Endothelial cell of umbilical vein (primary cell): ENCODE measurements at regions not wholly inside any gene's neighbourhood (a gene's known extent, or its start where the extent isn't known, plus 50 kb on each side); places are given as distances from the start of the nearest gene placed in this dataset.

Experiments
- BruUV-seq: library from RNA; stranded (reverse); fragments of 400-500 nt; replicated peaks from 2 replicates; lab custom pipeline; 2021; lab: Mats Ljungman, UMichigan
- CTCF ChIA-PET: fragments of 300-600, 350-600 bp; sonication (Branson Sonifier 250); formaldehyde crosslinking; loops from one replicate; lab custom pipeline; 2021; ENCODE audit warnings: antibody characterized with exemption, inconsistent platforms; lab: Charles Lee
- POLR2A ChIA-PET: fragments of 300-600, 350-600 bp; sonication (Branson Sonifier 250); formaldehyde crosslinking; loops from one replicate; lab custom pipeline; 2021; ENCODE audit warnings: antibody characterized with exemption, inconsistent platforms; lab: Charles Lee
- DNase-seq: peaks from one replicate; pipeline ENCODE4 v3.0.0-alpha.2; 2011; ENCODE audit warnings: low read depth, low spot score
- FAIRE-seq: peaks from 2 replicates; lab custom pipeline; 2011; peaks lifted over from hg19 to GRCh38; lab: Jason Lieb, UNC
- H2AFZ ChIP-seq: 2 replicates; pipeline ENCODE4 v1.6.0; 2012; ENCODE audit warnings: low read depth, low read length, control low read depth, inconsistent platforms
- H3K27ac ChIP-seq: 2 replicates; pipeline ENCODE4 v1.5.1; 2011; ENCODE audit warnings: low read depth, mild to moderate bottlenecking, control low read depth, low read length, moderate library complexity; ENCODE audit not compliant: insufficient read depth
- H3K27me3 ChIP-seq, 2 experiments: 2 replicates each; pipeline versions ENCODE4 v1.6.0 to v1.6.1; 2011; ENCODE audit warnings: low read length in 2 of 2, mixed read lengths in 1 of 2; ENCODE audit not compliant: control insufficient read depth in 2 of 2, insufficient read depth in 2 of 2
- H3K36me3 ChIP-seq, 2 experiments: 2 replicates in 1 of 2; 3 replicates in 1 of 2; pipeline ENCODE4 v1.5.1; 2011; ENCODE audit warnings: low read length in 2 of 2, mild to moderate bottlenecking in 1 of 2, moderate library complexity in 1 of 2; ENCODE audit not compliant: control insufficient read depth in 2 of 2, insufficient read depth in 2 of 2; ENCODE audit errors: extremely low read depth in 1 of 2
- H3K4me1 ChIP-seq: 3 replicates; pipeline ENCODE4 v1.5.1; 2011; ENCODE audit warnings: mild to moderate bottlenecking, low read length; ENCODE audit not compliant: control insufficient read depth, insufficient read depth; ENCODE audit errors: extremely low read depth
- H3K4me2 ChIP-seq: 2 replicates; pipeline ENCODE4 v1.6.1; 2011; ENCODE audit warnings: low read length, control low read depth, mixed read lengths; ENCODE audit not compliant: insufficient read depth
- H3K4me3 ChIP-seq, 3 experiments: fragments of 200-600 bp in 1 of 3; sonication (generic), shearing (Covaris generic) in 1 of 3; replicated peaks in 1 of 3; 2 replicates each; pipeline ENCODE4 v1.5.1; 2011 to 2016; ENCODE audit warnings: control low read depth in 3 of 3, low read length in 3 of 3, mild to moderate bottlenecking in 2 of 3, inconsistent platforms in 1 of 3, low read depth in 1 of 3, moderate library complexity in 1 of 3; ENCODE audit not compliant: insufficient read depth in 1 of 3
- H3K79me2 ChIP-seq: 2 replicates; pipeline ENCODE4 v1.6.0; 2012; ENCODE audit warnings: low read length, inconsistent platforms; ENCODE audit not compliant: control insufficient read depth, insufficient read depth
- H3K9ac ChIP-seq: replicated peaks from 2 replicates; pipeline ENCODE3; 2011; ENCODE audit warnings: low read length, control low read depth; ENCODE audit not compliant: insufficient read depth; ENCODE audit errors: extremely low read depth
- H3K9me1 ChIP-seq: replicated peaks from 3 replicates; pipeline ENCODE4 v1.6.0; 2011; ENCODE audit warnings: mild to moderate bottlenecking, low read length; ENCODE audit not compliant: control insufficient read depth, insufficient read depth; ENCODE audit errors: extremely low read depth
- H3K9me3 ChIP-seq: replicated peaks from 2 replicates; pipeline ENCODE4 v1.5.1; 2012; ENCODE audit warnings: low read length, inconsistent platforms; ENCODE audit not compliant: control insufficient read depth, insufficient read depth
- H4K20me1 ChIP-seq: replicated peaks from 2 replicates; pipeline ENCODE3; 2011; ENCODE audit warnings: mild to moderate bottlenecking, low read length; ENCODE audit not compliant: control insufficient read depth, insufficient read depth; ENCODE audit errors: extremely low read depth
- CTCF ChIP-seq, 2 donors: IDR thresholded peaks; 1 replicate in 1 of 2; 2 replicates in 1 of 2; pipeline ENCODE4 v1.5.1; 2011; ENCODE audit warnings: low read length in 2 of 2, mild to moderate bottlenecking in 2 of 2, moderate library complexity in 2 of 2, control low read depth in 1 of 2, inconsistent platforms in 1 of 2, low read depth in 1 of 2; ENCODE audit not compliant: insufficient read depth in 1 of 2; ENCODE audit errors: extremely low read depth in 1 of 2
- EZH2 ChIP-seq: IDR thresholded peaks from 2 replicates; pipeline ENCODE4 v1.6.1; 2012; ENCODE audit warnings: borderline replicate concordance, low read depth, mild to moderate bottlenecking, moderate library complexity, low read length, inconsistent platforms; ENCODE audit not compliant: severe bottlenecking
- FOS ChIP-seq: IDR thresholded peaks from 2 replicates; pipeline ENCODE4 v1.6.1; 2011; ENCODE audit warnings: mild to moderate bottlenecking, low read length, moderate library complexity, borderline replicate concordance; ENCODE audit not compliant: insufficient read depth
- JUN ChIP-seq: IDR thresholded peaks from 2 replicates; pipeline ENCODE4 v1.6.1; 2011; ENCODE audit warnings: borderline replicate concordance, low read depth; ENCODE audit not compliant: insufficient read length, insufficient read depth
- MAX ChIP-seq: IDR thresholded peaks from 2 replicates; pipeline ENCODE4 v1.6.1; 2011; ENCODE audit not compliant: insufficient read depth, insufficient read length
- POLR2A ChIP-seq: IDR thresholded peaks from 2 replicates; pipeline ENCODE4 v1.6.1; 2012; ENCODE audit warnings: low read depth, mild to moderate bottlenecking, control low read depth, low read length
- POLR2AphosphoS5 ChIP-seq: IDR thresholded peaks from 2 replicates; pipeline ENCODE4 v1.6.1; 2012; ENCODE audit warnings: low read depth, mild to moderate bottlenecking, control low read depth, low read length, moderate library complexity; ENCODE audit not compliant: insufficient read depth
- dilution Hi-C: fragments of 300-500 bp; cut with MboI; formaldehyde crosslinking; loops from one replicate; pipeline ENCODE4 v1.15.0; 2019; ENCODE audit warnings: low sequenced_read_pairs; ENCODE audit not compliant: extremely low pct_ligation_motif_present
- intact Hi-C: fragments of 100-400 bp; cut with micrococcal nuclease; formaldehyde crosslinking; loops from one replicate; pipeline ENCODE4 v1.10.0; 2022

GRCh38 chr10:110360857-110361474 is 56.2 kb upstream of the SMNDC1 start:
- no peak overlapping the region for H3K4me2 ChIP-seq
- FAIRE-seq (no peak), DNase-seq (no peak)
- H3K9ac ChIP-seq: no peak overlapping the region
- POLR2A ChIA-PET: no interaction called here
- no peaks in the 10 kb centered on the region for H3K27me3 ChIP-seq
- H3K36me3 ChIP-seq: no peaks in the 10 kb centered on the region
- no TSS peak for BruUV-seq
- TF ChIP-seq JUN: peak; percentile 19
- no peak for TF ChIP-seq POLR2A
- no peaks in the 10 kb centered on the region for H4K20me1 ChIP-seq
- no peak overlapping the region for H3K4me3 ChIP-seq
- no peaks in the 10 kb centered on the region for H3K79me2 ChIP-seq
- H3K9me1 ChIP-seq: no peaks in the 10 kb centered on the region
- H2AFZ ChIP-seq: no peak overlapping the region
- H3K4me1 ChIP-seq: peaks cover 8% of the 10 kb centered on the region
- dilution Hi-C loops: no loop called here
- H3K27ac ChIP-seq: no peak overlapping the region
- H3K9me3 ChIP-seq: no peaks in the 10 kb centered on the region
- intact Hi-C loops: no loop called here
- CTCF ChIA-PET: interaction anchor here (0.7 to 1.9 kb wide), 3 partner anchors 122 to 186 kb away, joined by 3 to 7 read pairs (median 3); no protein-coding TSS in a partner anchor

- no peak overlapping the region for H3K4me3 ChIP-seq
- POLR2A ChIA-PET: no interaction called here
- H4K20me1 ChIP-seq: no peaks in the 10 kb centered on the region
- H3K9me3 ChIP-seq: no peaks in the 10 kb centered on the region
- TF ChIP-seq EZH2 (no peak), JUN (no peak), CTCF (IDR thresholded peaks at IDR 0.05; ENCODE audit: extremely low read depth in 1 of 2, insufficient read depth in 1 of 2, low read depth in 1 of 2, low read length in 2 of 2) (no peak), MAX (no peak), FOS (no peak), POLR2A (no peak), POLR2AphosphoS5 (no peak)
- CTCF ChIA-PET: interaction anchor here (1.5 to 1.9 kb wide), 2 partner anchors 137 to 185 kb away, joined by 3 to 7 read pairs; no protein-coding TSS in a partner anchor
- H3K36me3 ChIP-seq: no peaks in the 10 kb centered on the region
- H3K9ac ChIP-seq: no peak overlapping the region
- H2AFZ ChIP-seq: no peak overlapping the region
- BruUV-seq: no TSS peak
- intact Hi-C loops (no loop called here), dilution Hi-C loops (no loop called here)
- no peak overlapping the region for H3K4me2 ChIP-seq
- H3K4me1 ChIP-seq: peaks cover 8% of the 10 kb centered on the region
- H3K27me3 ChIP-seq: no peaks in the 10 kb centered on the region
- FAIRE-seq: no peak
- no peaks in the 10 kb centered on the region for H3K79me2 ChIP-seq
- DNase-seq: no peak
- H3K27ac ChIP-seq: no peak overlapping the region
- no peaks in the 10 kb centered on the region for H3K9me1 ChIP-seq
These were observed 57.2 kb upstream of the SMNDC1 start for GRCh38 chr10:110361800-110362456.
